ENCODE measurements at regions not wholly inside any gene's neighbourhood (a gene's known extent, or its start where the extent isn't known, plus 50 kb on each side); places are given as distances from the start of the nearest gene placed in this dataset.

GRCh38 chr11:22444076-22444475, 105.9 kb downstream of the SLC17A6 start:
- ChIA-PET POLR2A (no interaction called here), CTCF (ENCODE audit: low intra/inter-chr PET ratio) (no interaction called here)
- no peak for TF ChIP-seq ZNF121 (CRISPR knock-in tag; conservative IDR thresholded peaks at IDR 0.05)
- no peak for TF ChIP-seq ZBTB7A (IDR thresholded peaks at IDR 0.05; ENCODE audit: borderline replicate concordance, control insufficient read depth, low read depth, low read length)
- TF ChIP-seq MXD1 (CRISPR knock-in tag; IDR thresholded peaks at IDR 0.05; ENCODE audit: borderline replicate concordance, poor library complexity, severe bottlenecking): no peak
- TF ChIP-seq ADNP (tag; IDR thresholded peaks at IDR 0.05): no peak
- TF ChIP-seq EP300 (IDR thresholded peaks at IDR 0.05; ENCODE audit: low read length): no peak
- no peak for TF ChIP-seq POLR2B (IDR thresholded peaks at IDR 0.05; ENCODE audit: low read depth, partially characterized antibody)
- no peak for TF ChIP-seq SRSF7 (optimal IDR thresholded peaks at IDR 0.05; ENCODE audit: low read depth, low read length)
- no peak for TF ChIP-seq NR1H2 (CRISPR knock-in tag; IDR thresholded peaks at IDR 0.05)
- TF ChIP-seq KLF16 (IDR thresholded peaks at IDR 0.05): no peak
- no peak for TF ChIP-seq RBM14 (IDR thresholded peaks at IDR 0.05; ENCODE audit: borderline replicate concordance, insufficient read depth, low read depth, low read length)
- TF ChIP-seq ESRRB (CRISPR knock-in tag; IDR thresholded peaks at IDR 0.05; ENCODE audit: borderline replicate concordance): no peak
- TF ChIP-seq TRIM28 (IDR thresholded peaks at IDR 0.05): no peak
- no peak for TF ChIP-seq MEIS2 (IDR thresholded peaks at IDR 0.05; ENCODE audit: partially characterized antibody)
- no peak overlapping the region for H3K9ac ChIP-seq (ENCODE audit: insufficient read depth in 1 of 2, low read depth in 2 of 2, low read length in 2 of 2)
- DNase-seq (ENCODE audit: extremely low read depth in 1 of 4, low spot score in 3 of 4) (no peak), FAIRE-seq (no peak), ATAC-seq (no peak)
- no peaks in the 10 kb centered on the region for H3K4me1 ChIP-seq (replicated peaks in 1 of 2; ENCODE audit: control insufficient read depth in 2 of 2, insufficient read depth in 2 of 2, low read length in 2 of 2)
- no peaks in the 10 kb centered on the region for H3K9me3 ChIP-seq (replicated peaks; ENCODE audit: control insufficient read depth, insufficient read depth, low read depth, low read length)
- no peak overlapping the region for H3K4me2 ChIP-seq (ENCODE audit: insufficient read depth, low read length)
- no peak overlapping the region for H2AFZ ChIP-seq (ENCODE audit: low read depth, low read length)
- no TSS peak for BruUV-seq (replicated peaks)
- H3K27me3 ChIP-seq (ENCODE audit: control insufficient read depth in 2 of 2, insufficient read depth in 2 of 2, low read length in 2 of 2): no peaks in the 10 kb centered on the region
- no peak overlapping the region for H3K27ac ChIP-seq (ENCODE audit: extremely low read depth, low read depth, low read length)
- H3K79me2 ChIP-seq (ENCODE audit: control insufficient read depth, insufficient read depth, low read length): no peaks in the 10 kb centered on the region
- H3K4me3 ChIP-seq: no peak overlapping the region
- no peaks in the 10 kb centered on the region for H3K9me1 ChIP-seq (ENCODE audit: control insufficient read depth, insufficient read depth, low read length)
- no peaks in the 10 kb centered on the region for H4K20me1 ChIP-seq (replicated peaks; ENCODE audit: control insufficient read depth, insufficient read depth, low read length)
- intact Hi-C loops (cut with micrococcal nuclease): no loop called here
- in situ Hi-C loops (cut with MboI): no loop called here
- H3K36me3 ChIP-seq (ENCODE audit: control insufficient read depth, insufficient read depth, low read length): no peaks in the 10 kb centered on the region
- 0% methylated on average over 2 of the region's 2 CpGs for WGBS (ENCODE audit: insufficient coverage, low coverage, missing lambda C conversion rate)
